Osteoblast (primary cell): ENCODE measurements at regions not wholly inside any gene's neighbourhood (a gene's known extent, or its start where the extent isn't known, plus 50 kb on each side); places are given as distances from the start of the nearest gene placed in this dataset.

Experiments used
- DNase-seq: peaks from one replicate; pipeline ENCODE4 v3.0.0; 2011; ENCODE audit warnings: low spot score, mixed read lengths; ENCODE audit not compliant: insufficient read length; ENCODE audit errors: missing footprints
- H2AFZ ChIP-seq: 2 replicates; pipeline ENCODE4 v1.6.0; 2011; ENCODE audit warnings: mild to moderate bottlenecking, low read length
- H3K27ac ChIP-seq: 2 replicates; pipeline ENCODE4 v1.5.1; 2011; ENCODE audit warnings: mild to moderate bottlenecking, low read depth, low read length, moderate library complexity
- H3K27me3 ChIP-seq: 2 replicates; pipeline ENCODE4 v1.6.0; 2012; ENCODE audit warnings: mild to moderate bottlenecking, control low read depth, inconsistent platforms, low read length, moderate library complexity; ENCODE audit not compliant: insufficient read depth
- H3K36me3 ChIP-seq: 2 replicates; pipeline ENCODE4 v1.5.1; 2011; ENCODE audit warnings: mild to moderate bottlenecking, low read length, control low read depth, moderate library complexity; ENCODE audit not compliant: insufficient read depth
- H3K4me1 ChIP-seq: 2 replicates; pipeline ENCODE4 v1.5.1; 2011; ENCODE audit warnings: mild to moderate bottlenecking, low read length, control low read depth, moderate library complexity; ENCODE audit not compliant: insufficient read depth
- H3K4me2 ChIP-seq: 2 replicates; pipeline ENCODE4 v1.6.0; 2011; ENCODE audit warnings: mild to moderate bottlenecking, low read length; ENCODE audit not compliant: insufficient read depth
- H3K4me3 ChIP-seq: fragments of 200-600 bp; sonication (generic); 3 replicates; pipeline ENCODE4 v1.5.1; 2012; ENCODE audit warnings: mild to moderate bottlenecking, low read length, inconsistent platforms; ENCODE audit not compliant: insufficient read depth
- H3K79me2 ChIP-seq: 2 replicates; pipeline ENCODE4 v1.6.0; 2012; ENCODE audit warnings: mild to moderate bottlenecking, low read length, control low read depth, inconsistent platforms; ENCODE audit not compliant: insufficient read depth
- H3K9me3 ChIP-seq: 2 replicates; pipeline ENCODE4 v1.5.1; 2011; ENCODE audit warnings: low read depth, low read length, control low read depth
- H4K20me1 ChIP-seq: 2 replicates; pipeline ENCODE4 v1.6.0; 2012; ENCODE audit warnings: mild to moderate bottlenecking, low read length, control low read depth; ENCODE audit not compliant: insufficient read depth
- CTCF ChIP-seq: IDR thresholded peaks from 2 replicates; pipeline ENCODE4 v1.5.1; 2011; ENCODE audit warnings: mild to moderate bottlenecking, low read depth, low read length, moderate library complexity; ENCODE audit errors: extremely low read depth

- H3K9me3 ChIP-seq: no peaks in the 10 kb centered on the region
- TF ChIP-seq CTCF: no peak
- H3K27ac ChIP-seq: no peak overlapping the region
- H3K79me2 ChIP-seq: no peaks in the 10 kb centered on the region
- H4K20me1 ChIP-seq: no peaks in the 10 kb centered on the region
- no peak overlapping the region for H2AFZ ChIP-seq
- no peaks in the 10 kb centered on the region for H3K4me1 ChIP-seq
- H3K4me2 ChIP-seq: no peak overlapping the region
- no peak overlapping the region for H3K4me3 ChIP-seq
- no peaks in the 10 kb centered on the region for H3K27me3 ChIP-seq
- DNase-seq: no peak
- H3K36me3 ChIP-seq: no peaks in the 10 kb centered on the region
These were observed 356.8 kb upstream of the EEF2KMT start for GRCh38 chr16:5454349-5454748.

GRCh38 chr16:5451641-5452040 is 354.0 kb upstream of the EEF2KMT start:
- Histone ChIP-seq H2AFZ (no peak overlapping the region), H3K36me3 (no peaks in the 10 kb centered on the region), H3K27ac (no peak overlapping the region), H3K4me2 (no peak overlapping the region), H3K4me3 (no peak overlapping the region), H3K79me2 (no peaks in the 10 kb centered on the region), H3K27me3 (no peaks in the 10 kb centered on the region), H3K9me3 (no peaks in the 10 kb centered on the region), H4K20me1 (no peaks in the 10 kb centered on the region), H3K4me1 (no peaks in the 10 kb centered on the region)
- no peak for TF ChIP-seq CTCF
- DNase-seq: no peak

GRCh38 chr16:5450409-5451104 is 353.0 kb upstream of the EEF2KMT start:
- no peak overlapping the region for H3K4me2 ChIP-seq
- H3K9me3 ChIP-seq: no peaks in the 10 kb centered on the region
- no peak overlapping the region for H3K4me3 ChIP-seq
- H3K36me3 ChIP-seq: no peaks in the 10 kb centered on the region
- H3K27ac ChIP-seq: no peak overlapping the region
- H3K27me3 ChIP-seq: no peaks in the 10 kb centered on the region
- H3K79me2 ChIP-seq: no peaks in the 10 kb centered on the region
- H2AFZ ChIP-seq: no peak overlapping the region
- H4K20me1 ChIP-seq: no peaks in the 10 kb centered on the region
- H3K4me1 ChIP-seq: no peaks in the 10 kb centered on the region
- no peak for TF ChIP-seq CTCF
- no peak for DNase-seq

- Histone ChIP-seq H3K4me1 (no peaks in the 10 kb centered on the region), H3K9me3 (no peaks in the 10 kb centered on the region), H3K4me2 (no peak overlapping the region), H3K27me3 (no peaks in the 10 kb centered on the region), H3K4me3 (no peak overlapping the region), H2AFZ (no peak overlapping the region), H3K79me2 (no peaks in the 10 kb centered on the region), H4K20me1 (no peaks in the 10 kb centered on the region), H3K27ac (no peak overlapping the region), H3K36me3 (no peaks in the 10 kb centered on the region)
- DNase-seq: no peak
- TF ChIP-seq CTCF: no peak
These were observed 352.3 kb upstream of the EEF2KMT start for GRCh38 chr16:5449901-5450300.
